MV-4-11 (cell line): ENCODE measurements at regions not wholly inside any gene's neighbourhood (a gene's known extent, or its start where the extent isn't known, plus 50 kb on each side); places are given as distances from the start of the nearest gene placed in this dataset.

Experiments used
- DNase-seq: peaks from one replicate; lab custom pipeline; 2025; lab: John Stamatoyannopoulos, UW

DNA sequence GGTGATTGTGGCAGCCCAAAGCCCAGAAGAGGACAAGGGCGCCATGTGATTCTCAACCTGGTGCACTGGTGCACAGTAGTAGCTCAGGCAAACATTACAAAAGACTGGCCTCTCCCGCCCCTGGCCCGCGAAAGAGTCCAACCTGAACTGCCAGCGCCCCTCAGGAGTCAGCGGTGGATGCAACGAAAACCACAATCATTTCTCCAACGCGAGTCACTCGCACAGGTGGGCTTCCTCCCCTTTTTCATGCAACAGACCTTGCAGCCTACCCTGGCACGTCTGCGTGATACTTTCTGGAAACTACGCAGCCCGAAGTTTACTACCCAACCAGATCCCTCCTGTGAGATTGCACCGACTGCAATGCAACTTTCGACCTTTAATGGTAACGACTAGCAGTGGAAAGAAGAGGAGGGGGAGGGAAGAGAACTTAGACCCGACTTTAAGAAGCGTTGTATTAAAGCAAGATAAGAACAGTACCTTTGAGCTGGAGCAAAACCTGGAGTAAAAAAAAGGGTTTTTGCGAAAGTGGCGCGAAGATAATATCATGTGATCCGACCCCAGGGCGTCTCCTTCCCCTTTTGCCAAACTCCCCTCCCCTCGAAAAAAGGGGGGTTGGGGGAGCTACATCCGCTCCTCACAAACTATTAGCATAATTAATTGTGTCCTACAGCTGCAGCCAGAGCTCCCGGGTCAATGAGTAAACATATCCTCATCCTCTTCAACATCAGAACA, 63.3 kb upstream of the CCDC160 start:
- DNase-seq = no peak

DNA sequence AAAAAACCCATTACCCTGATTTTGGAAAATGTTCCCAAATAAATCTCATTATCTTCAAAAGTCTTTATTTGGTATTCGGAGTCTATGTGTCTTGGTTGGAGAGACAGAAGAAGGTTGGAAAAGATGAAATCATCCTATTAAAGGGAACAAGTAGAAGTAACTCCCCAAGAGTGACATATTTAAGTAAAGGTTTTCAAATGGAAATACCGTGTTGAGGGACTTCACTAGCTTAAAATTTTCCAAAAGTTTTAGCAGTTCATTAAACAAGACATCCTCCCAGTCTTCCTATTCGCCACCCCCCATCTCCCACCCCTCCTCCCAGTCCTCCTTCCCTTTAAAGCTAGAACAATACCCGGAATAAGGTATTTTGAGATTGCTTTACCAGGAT, 62.7 kb upstream of the CCDC160 start:
- no peak for DNase-seq

DNA sequence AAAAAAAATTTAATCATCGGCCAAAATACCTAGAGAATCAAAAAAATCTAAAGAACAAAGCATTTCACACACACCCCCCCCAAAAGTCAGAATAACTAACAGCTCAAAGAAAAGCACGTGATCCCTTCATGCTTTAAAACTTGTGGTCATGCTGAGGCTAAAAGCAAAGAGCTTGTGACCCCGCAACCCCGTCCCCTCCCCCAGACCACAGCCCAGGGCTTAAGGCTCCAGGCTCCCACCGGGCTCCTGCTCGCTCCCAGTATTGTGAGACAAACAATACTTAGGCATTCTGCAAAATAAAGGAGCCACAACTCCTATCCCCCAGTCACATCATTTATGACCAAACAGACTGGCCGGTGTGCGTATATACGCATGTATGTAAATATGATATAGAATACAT, 62.1 kb upstream of the CCDC160 start:
- DNase-seq = no peak

DNA sequence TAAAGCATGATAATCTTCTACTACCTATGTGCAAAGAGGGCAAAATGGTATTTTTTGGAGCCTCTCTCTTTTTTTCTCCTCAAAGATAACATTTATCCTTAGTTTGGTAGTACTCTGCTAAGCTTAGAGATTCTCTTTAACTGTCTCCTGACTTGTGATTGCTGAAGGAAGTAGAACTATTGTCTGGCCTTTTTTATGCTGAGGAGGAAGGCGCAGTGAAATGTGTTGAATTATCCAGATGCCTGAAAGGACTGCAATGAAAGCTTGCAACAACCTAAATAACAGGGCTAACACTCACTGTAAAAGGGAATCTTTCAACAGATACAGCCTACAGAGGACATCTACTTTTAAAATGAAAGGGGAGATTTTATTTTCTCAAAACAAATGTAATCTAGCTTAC, 59.5 kb upstream of the CCDC160 start:
- DNase-seq = no peak

DNA sequence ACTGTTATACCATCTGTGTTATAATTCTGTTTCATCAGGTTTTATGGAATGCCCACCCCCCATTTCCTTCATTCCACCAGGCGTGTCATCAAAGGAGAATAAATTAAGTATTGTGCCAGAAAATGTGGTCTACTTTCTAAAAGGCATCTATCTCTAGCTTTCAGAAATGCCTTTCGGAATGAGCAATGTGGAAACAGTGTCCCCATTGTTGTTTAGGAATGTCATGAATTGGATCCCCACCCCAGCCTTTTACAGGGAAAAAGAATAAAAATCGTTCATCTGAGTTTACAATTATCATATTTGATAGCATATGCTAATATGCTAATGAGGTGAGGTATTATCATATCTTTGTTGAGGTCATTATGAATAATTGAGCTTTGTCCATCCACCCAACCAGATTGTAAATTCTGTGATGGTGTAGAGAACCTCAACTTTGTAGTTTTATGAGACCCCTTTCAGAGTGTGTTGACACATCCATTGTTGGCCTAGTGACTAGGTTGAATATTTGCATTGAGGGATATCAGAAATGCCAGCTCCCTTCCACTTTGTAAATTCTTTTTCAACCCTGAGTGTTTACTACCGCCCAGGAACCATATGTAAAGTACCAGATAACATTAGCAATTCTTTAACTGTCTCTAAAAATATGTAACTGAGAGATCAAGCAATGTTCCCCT, 56.2 kb upstream of the CCDC160 start:
- DNase-seq = no peak

DNA sequence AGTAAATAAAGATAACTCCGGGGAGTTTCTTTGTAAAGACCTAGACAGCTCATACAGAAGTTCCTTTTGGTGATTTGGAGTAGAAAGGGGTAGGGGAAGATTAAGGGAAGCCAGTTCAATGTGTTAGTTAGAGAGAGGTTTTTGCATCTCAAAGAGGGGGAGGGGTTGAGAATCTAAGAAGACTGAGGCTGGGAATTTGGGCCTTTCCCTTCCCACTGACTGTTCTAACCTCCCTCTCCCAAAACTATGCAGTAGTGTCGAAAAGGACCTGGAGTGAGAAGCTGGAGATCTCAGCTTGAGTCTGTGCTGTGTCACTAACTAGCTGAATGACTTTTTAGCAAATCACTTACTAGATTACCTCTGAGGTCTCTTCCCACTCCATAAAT, 55.7 kb upstream of the CCDC160 start:
- DNase-seq = no peak

DNA sequence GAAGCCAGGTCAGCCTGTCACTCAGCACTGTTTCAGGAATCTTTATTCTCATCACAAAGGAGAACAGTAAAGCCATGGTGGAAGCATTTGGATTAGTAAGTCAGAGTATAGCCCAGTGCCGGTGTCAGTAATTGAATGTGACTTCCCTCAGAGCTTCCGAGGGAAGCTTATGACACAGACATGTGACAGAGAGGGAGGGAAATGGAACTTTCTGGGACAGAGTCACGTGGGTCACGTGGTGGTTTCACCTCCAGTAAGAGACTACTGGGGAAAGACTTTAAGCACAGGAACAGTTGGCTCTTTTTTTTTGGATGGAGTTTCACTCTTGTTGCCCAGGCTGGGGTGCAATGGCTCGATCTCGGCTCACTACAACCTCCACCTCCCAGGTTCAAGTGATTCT, 53.3 kb upstream of the CCDC160 start:
- no peak for DNase-seq

DNA sequence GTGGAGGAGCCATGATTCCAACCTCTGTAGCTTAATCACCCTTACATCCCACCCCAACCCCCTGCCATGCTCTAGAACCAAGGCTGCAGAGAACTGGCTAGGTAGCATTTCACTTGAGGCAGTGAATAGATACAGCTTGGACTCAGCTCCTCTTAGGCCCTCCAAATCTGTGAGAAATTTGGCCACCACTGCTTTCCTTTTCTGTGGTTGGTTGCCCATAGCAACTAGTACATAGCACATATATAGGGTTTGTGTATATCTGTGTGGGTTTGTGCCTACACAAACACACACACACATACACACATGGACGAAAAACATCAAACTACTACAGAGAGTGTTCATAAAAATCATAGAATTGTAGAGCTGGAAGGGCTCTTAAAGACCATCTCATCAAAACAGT, 52.0 kb upstream of the CCDC160 start:
- peak; percentile 24 for DNase-seq

DNA sequence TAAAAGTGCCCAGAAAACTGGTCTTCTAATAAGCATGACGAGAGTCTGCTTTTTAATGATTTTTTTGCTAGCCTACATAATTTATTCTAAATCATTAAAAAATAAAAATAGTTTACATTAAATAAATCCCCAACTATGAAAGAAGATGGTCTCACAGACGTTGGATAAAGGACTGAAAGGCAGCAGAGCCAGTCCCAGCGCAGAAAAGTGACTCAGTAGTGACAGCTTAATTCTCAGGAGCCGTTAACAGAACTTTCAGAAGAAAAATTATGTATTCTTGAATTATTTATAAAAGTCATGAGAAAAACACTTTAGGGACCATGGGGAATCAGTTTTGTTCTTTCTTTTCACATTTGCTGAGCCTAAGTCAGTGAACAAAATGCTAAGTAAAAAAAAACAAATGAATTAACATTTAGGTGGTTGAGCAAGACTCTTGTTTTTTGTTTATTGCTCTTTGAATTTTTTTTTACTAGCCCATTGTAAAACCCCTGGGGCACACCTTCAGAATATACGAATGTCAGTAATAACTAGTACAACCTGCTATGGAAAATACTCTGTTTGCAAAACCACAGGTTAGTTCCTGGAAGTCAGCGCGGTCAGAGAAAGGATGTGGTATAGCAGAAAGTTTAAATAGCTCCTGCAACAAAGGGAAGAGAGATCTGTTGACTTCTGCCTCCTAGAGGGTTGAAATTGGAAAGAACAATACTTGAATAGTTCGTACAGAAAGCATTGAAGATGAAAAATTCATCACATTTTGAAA, 50.4 kb upstream of the CCDC160 start:
- peak; percentile 63 for DNase-seq
